Liver (tissue), 3 donors: ENCODE measurements at regions not wholly inside any gene's neighbourhood (a gene's known extent, or its start where the extent isn't known, plus 50 kb on each side); places are given as distances from the start of the nearest gene placed in this dataset.

Experiments
- CTCF ChIP-seq: fragments of 150-350 bp; IDR thresholded peaks from 2 replicates; pipeline ENCODE4 v1.5.1; 2017; ENCODE audit warnings: improper control_type of control experiment, low read depth, low read length; ENCODE audit not compliant: missing input control
- GABPA ChIP-seq, 2 donors: IDR thresholded peaks in 1 of 2; conservative IDR thresholded peaks in 1 of 2; 2 replicates each; pipeline ENCODE4 v1.6.1; 2016; ENCODE audit warnings: antibody characterized with exemption in 2 of 2, mild to moderate bottlenecking in 1 of 2, moderate library complexity in 1 of 2
- HNF4G ChIP-seq: IDR thresholded peaks from 2 replicates; pipeline ENCODE4 v1.6.1; 2016; ENCODE audit warnings: antibody characterized with exemption
- JUND ChIP-seq, 2 donors: IDR thresholded peaks; 2 replicates each; pipeline ENCODE4 v1.6.1; 2016; ENCODE audit warnings: antibody characterized with exemption in 2 of 2
- MAX ChIP-seq: IDR thresholded peaks from 2 replicates; pipeline ENCODE4 v1.6.1; 2016; ENCODE audit warnings: antibody characterized with exemption
- RAD21 ChIP-seq, 2 donors: IDR thresholded peaks; 2 replicates each; pipeline ENCODE4 v1.6.1; 2016; ENCODE audit warnings: antibody characterized with exemption in 2 of 2, mild to moderate bottlenecking in 2 of 2
- REST ChIP-seq: IDR thresholded peaks from 2 replicates; pipeline ENCODE4 v1.6.1; 2016; ENCODE audit warnings: antibody characterized with exemption, mild to moderate bottlenecking
- TAF1 ChIP-seq: conservative IDR thresholded peaks from 2 replicates; pipeline ENCODE4 v1.6.1; 2016; ENCODE audit warnings: antibody characterized with exemption, mild to moderate bottlenecking
- YY1 ChIP-seq: IDR thresholded peaks from 2 replicates; pipeline ENCODE4 v1.6.1; 2016; ENCODE audit warnings: antibody characterized with exemption, mild to moderate bottlenecking
- TF ChIP-seq, protein P1 (sequence below): IDR thresholded peaks from 2 replicates; pipeline ENCODE4 v1.6.1; 2016; ENCODE audit warnings: antibody characterized with exemption
- donor health status: healthy.
- donor health status: healthy.

DNA sequence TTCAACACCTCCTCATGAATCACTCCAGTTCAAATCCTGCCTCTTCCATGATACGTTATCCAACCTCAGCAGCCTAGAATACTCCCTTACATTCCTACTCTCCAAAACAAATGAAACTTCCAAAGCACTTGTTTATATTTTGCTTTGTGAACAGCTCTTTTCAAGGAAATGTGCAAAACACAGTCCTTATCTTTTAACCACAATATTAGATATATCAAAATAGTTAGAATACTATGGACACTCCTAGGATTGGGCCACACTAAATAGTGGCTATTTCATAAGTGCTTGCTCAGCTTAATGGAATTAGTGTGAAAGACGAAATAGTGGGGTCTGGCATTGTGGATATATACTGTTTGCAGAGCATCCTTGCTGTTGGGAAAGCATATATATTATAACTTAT is 173.5 kb downstream of the ZC3H11B start:
- no peak for TF ChIP-seq CTCF
- TF ChIP-seq RAD21 (IDR thresholded peaks at IDR 0.05), result no peak
- no peak for TF ChIP-seq TAF1
- no peak for TF ChIP-seq YY1
- TF ChIP-seq, protein P1, sequence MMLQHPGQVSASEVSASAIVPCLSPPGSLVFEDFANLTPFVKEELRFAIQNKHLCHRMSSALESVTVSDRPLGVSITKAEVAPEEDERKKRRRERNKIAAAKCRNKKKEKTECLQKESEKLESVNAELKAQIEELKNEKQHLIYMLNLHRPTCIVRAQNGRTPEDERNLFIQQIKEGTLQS, result no peak
- no peak for TF ChIP-seq HNF4G
- TF ChIP-seq REST, result no peak
- TF ChIP-seq JUND (IDR thresholded peaks at IDR 0.05), result no peak
- TF ChIP-seq MAX, result no peak
- TF ChIP-seq GABPA (IDR thresholded peaks at IDR 0.05 in 1 of 2, conservative IDR thresholded peaks at IDR 0.05 in 1 of 2), result no peak
